ENCODE measurements at regions not wholly inside any gene's neighbourhood (a gene's known extent, or its start where the extent isn't known, plus 50 kb on each side); places are given as distances from the start of the nearest gene placed in this dataset.
"Not testable (repeated sequence)": the region's sequence is repeated elsewhere in the genome, so short reads cannot be mapped to it uniquely, and the experiment has no call there.

DNA sequence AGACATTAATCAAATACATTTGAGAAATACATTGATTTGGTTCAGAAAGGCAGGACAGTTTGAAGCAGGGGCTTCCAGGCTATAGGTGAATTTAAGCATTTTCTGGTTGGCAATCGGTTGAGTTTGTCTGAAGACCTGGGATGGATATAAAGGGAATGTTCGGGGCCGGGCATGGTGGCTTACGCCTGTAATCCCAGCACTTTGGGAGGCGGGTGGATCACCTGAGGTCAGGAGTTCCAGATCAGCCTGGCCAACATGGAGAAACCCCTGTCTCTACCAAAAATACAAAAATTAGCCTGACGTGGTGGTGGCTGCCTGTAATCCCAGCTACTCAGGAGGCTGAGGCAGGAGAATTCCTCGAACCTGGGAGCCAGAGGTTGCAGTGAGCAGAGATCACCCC is 166.5 kb upstream of the ATP10A start:
- DNase-seq (ENCODE audit: low spot score) = not testable (repeated sequence)

DNA sequence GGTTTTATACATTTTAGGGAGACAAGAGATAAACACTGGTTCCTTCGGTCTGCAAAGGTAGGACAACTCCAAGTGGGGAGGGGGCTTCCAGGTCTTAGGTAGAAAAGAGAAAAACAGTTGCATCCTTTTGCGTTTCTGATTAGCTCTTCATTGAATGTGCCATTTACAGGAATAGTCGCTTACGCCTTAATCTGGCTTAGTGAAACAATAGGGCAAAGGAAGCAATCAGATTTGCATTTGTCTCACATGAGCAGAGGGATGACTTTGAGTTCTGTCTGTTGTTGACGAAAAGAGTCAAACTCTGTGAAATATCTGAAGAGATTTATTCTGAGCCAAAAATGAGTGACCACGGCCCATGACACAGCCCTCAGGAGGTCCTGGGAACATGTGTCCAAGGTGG is 166.0 kb upstream of the ATP10A start:
- no peak for DNase-seq (ENCODE audit: low spot score)

DNA sequence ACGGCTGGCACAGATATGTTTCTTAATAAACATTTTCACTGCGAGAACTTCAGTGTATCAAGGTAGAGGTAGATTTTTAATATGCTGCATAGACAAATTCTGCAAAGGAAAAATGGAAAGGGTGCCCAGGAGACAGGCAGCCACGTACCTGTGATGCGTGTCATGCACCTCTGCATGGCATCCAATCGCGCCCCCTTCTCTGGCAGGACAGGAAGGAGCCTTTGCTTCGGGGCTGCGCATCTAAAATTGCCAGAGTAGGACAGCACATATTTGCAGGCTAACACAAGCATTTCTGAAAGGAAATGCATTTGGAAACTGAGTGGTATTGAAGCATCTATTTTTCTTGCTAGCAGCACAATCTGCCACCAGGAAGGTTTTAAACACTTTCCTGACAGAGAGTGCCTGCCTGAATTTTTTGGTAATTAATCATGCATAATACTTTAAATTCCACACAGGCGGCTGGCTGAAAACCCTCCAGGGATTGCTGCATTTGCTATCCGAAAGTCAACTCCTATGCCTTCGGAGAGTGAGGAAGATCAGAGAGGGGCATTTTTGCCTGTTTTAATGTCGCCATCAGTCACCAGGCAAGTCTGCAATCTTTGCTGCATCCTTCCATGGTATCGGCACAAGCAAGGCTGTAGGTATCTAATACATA is 165.1 kb upstream of the ATP10A start:
- DNase-seq (ENCODE audit: low spot score) = peak; percentile 32

DNA sequence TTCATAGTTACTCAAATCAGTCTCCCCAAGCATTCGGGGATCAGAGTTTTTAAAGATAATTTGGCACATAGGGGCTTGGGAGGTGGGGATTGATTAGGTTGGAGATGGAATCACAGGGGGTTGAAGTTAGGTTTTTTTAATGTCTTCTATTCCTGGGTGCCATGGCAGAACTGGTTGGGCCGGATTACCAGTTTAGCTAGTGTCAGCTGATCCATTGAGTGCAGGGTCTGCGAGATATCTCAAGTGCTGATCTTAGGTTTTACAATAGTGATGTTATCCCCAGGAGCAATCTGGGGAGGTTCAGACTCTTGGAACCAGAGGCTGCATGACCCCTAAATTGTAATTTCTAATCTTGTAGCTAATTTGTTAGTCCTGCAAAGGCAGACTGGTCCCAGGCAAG is 163.5 kb upstream of the ATP10A start:
- not testable (repeated sequence) for DNase-seq (ENCODE audit: low spot score)

DNA sequence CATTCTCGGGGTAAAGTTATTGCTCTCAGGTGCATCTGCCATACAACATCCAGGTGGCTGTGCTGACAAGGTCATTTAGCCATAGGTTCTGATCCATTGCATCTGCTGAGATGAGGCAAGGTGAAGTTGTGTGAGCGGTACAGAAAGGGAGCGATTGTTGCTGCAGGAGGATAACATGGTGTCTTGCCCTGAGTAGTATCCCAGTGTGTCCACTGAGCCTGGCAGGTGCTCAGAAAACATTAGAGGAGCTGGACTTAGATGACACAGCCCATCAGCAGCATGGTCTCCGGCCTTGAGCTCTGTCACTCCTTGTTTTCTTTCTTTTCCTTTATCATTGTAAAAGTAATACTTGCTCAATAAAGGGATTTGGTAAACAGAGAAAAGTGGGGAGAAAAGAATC is 161.1 kb upstream of the ATP10A start:
- no peak for DNase-seq (ENCODE audit: low spot score)

DNA sequence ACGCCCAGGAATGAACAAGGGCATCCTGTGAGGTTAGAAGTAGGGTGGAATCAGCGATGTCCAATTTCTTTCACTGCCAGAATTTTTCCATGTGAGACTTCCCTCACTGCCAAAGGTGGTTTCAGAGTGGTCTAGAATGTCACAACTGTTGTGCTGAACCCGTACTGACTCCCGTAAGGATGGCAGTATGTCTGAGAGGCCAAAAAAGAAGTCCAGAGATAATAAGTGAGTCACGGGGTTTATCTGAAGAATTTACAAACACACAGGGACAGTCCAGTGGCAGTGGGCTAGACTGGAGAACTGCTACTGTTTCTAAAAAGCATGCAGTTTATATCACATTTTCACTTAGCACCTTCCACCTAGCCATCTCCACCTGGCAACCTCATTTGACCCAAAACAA is 160.6 kb upstream of the ATP10A start:
- DNase-seq (ENCODE audit: low spot score) = no peak

DNA sequence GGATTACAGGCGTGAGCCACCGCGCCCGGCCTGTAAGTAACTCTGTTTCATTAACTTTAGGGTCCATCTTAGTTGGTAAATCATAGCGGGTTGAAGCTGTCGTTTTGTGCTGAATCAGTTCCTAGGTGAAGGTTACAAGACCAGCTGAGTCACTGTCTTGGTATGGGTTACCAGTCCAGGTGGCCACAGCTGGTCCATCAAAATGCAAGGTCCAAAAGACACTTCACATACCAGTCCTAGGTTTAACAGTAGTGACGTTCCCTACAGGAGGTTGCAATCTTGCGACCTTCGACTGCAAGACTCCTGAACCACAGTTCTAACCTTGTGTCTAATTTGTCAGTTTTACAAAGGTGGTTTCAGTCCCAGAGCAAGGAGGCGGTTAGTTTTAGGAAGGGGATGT is 160.1 kb upstream of the ATP10A start:
- DNase-seq (ENCODE audit: low spot score) = no peak

DNA sequence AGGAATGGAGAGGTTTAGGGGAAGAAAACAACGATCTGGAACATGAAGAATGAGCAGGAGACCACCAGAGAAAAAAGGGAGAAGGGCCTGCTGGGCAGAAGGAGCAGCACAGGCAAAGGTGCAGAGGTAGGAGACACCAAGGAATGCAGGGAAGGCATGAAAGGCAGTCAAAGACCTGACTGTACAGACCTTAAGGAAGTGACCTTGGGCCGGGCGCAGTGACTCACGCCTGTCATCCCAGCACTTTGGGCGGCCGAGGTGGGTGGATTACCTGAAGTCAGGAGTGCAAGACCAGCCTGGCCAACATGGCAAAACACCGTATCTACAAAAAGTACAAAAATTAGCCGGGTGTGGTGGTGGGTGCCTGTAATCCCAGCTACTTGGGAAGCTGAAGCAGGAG is 157.7 kb upstream of the ATP10A start:
- DNase-seq (ENCODE audit: low spot score) = no peak

DNA sequence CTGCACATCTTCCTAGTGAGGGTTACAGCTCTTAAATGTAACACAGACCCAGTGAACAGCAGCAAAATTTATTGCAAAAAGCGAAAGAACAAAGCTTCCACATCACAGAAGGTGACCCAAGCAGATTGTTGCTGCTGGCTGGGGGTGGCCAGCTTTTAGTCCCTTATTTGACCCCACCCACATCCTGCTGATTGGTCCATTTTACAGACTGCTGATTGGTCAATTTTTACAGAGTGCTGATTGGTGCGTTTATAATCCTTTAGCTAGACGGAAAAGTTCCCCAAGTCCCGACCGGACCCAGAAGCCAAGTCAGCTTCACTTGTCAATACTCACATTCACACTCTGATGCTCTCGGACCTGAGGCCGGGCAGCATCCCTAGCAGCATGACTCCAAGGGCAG is 154.5 kb upstream of the ATP10A start:
- DNase-seq (ENCODE audit: low spot score) = no peak

DNA sequence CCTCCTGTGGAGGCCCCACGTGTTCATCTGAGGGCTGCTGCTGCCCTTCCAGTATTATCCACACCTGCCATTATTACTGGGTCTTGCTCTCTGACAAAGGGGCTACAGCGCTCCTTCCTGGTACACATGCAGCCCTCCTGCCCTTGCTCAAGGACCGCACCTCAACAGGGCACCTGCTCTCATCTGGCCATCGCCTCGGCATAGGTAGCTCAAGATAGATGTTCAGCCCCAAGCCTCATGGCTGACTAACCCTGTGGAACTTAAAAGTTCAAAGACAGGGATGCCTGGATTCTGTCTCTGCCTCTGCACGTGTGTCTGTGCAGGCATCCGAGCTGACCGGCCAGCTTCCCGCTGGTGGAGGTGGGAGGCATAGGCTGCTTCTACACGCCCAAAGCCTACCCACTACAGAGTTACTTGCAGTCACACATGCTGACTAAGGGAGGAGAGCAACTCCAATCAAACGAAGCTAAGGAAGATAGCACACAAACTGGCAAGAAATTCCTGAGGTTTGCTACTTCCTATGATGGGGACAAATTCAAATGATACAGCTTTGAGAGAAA is 152.5 kb upstream of the ATP10A start:
- DNase-seq (ENCODE audit: low spot score) = no peak

DNA sequence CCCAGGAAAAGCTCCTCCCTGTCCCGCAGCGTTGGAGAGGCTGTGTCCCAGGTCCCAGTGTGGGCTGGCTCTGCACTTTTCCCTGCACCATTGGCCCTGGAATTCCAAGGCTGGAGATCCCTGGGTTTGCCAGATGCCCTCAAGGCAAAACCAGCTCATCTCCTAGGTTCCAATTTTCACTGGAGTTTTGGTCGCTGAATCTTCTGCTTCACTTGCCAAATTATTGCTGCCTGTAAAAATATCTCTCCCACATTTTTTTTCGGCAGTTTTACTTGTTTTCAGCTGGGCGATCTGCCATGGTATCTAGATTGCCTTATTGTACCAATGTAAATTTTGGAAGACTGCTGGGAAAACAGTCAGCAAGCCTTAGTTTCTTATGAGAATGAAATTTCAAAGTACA is 150.9 kb upstream of the ATP10A start:
- no peak for DNase-seq (ENCODE audit: low spot score)

DNA sequence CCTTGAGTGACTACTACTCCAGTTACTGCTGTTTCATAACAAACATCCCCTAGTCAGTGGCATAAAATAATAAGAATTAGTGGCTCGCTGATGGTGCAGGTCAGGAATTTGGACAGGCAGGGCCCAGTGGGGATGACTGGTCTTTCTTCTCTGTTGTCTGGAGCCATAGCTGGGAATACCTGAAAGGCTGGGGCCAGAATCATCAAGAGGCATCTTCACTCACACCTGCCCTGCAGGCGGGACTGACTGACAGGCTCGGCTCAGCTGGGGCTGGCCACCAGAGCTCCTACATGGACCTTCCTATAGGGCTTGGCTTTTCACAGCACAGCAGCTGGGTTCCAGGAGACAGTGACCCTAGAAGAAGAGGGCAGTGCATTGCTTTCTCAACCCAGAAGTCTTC is 148.8 kb upstream of the ATP10A start:
- no peak for DNase-seq (ENCODE audit: low spot score)

DNA sequence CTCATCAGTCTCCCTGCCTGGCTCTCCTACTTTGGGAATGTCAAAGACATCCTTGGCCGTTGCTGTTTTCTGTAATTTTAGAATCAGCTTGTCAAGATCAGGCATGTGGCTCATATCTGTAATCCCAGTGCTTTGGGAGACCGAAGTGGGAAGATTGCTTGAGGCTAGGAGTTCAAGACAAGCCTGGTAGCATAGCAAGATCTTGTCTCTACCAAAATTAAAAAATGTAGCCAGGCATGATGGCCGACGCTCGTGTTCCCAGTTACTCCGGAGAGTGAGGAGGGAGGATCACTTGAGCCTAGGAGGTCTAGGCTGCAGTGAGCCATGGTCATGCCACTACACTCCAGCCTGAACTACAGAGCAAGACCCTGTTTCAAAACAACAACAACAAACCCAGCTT is 144.0 kb upstream of the ATP10A start:
- no peak for DNase-seq (ENCODE audit: low spot score)

DNA sequence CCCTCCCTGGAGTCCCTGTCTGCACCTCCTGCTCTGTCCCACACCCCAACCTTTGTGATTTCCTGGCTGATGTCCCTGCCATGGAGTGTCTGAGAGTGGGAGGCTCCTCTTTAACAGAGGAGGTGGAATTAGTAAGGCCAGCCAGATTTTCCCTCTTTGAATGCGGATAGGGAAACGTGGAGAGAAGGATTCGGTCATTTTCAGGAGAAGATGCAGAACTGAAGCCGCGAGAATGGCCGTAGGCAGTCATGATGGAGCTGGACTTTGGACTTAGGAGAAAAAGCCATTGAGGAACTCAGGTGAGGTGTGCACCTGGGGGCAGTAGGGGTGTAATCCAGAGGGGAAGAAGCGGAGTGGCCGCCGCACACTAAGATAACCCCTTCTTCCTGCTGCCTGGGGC is 138.1 kb upstream of the ATP10A start:
- no peak for DNase-seq (ENCODE audit: low spot score)

DNA sequence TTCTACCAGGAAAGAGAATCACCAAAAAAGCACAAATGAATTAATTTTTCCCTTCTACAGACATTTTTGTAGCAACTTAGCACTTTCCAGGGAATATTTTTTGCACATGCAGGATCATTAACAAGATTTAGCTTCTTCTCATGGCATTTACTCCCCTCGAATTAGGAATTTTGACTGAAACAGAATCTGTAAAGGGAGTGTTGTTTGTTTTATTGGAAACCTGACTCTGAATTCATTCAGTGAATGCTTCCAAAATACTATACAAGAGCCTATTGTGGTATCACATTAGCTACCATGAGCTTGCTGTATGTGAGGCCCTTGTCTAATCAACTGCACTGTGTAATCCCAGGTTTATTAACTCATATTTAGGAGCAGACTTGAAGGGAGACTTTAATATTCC is 130.4 kb upstream of the ATP10A start:
- no peak for DNase-seq (ENCODE audit: low spot score)

DNA sequence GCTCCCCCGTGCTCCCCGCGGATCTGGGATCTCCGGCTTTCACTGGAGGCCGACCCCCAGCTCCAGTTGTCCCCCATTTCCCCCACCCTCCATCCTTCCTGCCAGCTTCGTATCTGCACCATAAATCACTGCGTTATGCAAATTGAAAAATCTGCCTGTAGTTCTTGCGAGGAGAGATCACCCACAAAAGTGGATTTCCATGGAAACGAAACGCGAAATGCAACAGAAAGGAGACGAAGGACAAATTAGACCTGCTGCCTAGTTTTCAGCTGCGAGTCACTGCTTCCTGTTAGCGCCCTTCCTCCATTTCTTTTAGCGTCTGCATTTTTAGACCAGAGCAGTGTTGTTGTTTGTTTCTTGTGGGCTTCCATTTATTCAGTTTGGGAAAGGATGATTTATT is 127.1 kb upstream of the ATP10A start:
- DNase-seq (ENCODE audit: low spot score) = no peak

DNA sequence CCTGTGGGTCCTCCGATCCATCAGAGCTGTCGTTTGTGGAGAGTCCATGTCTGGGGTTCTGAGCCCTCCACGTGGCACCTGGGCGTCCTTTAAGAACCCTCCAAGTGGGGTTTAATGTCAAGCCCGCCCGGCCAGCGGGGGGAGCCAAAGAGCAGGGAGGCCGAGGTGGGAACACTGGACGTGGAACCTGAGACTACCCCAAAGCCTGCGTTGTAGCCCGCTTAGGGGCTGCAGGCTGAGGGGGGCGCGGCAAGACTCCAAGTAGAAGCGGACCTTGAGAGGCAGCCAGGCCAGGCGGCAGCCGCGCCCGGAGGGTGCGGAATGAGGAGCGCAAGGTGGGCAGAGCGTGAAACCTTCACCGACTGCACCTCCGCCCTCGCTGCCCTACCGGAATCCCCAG is 126.2 kb upstream of the ATP10A start:
- DNase-seq (ENCODE audit: low spot score) = no peak

DNA sequence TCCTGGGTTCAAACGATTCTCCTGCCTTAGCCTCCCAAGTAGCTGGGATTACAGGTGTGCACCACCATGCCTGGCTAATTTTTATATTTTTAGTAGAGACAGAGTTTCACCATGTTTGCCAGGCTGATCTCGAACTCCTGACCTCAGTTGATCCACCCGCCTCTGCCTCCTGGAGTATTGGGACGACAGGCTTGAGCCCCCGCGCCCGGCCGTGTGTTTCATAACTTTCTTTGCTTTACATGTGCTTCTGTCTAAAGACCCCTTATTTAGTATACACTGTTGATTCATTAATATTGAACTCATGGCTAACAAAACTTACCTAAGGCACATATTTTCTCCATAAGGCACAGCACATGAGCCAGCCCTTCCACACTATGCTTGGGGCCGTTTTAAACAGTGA is 125.6 kb upstream of the ATP10A start:
- not testable (repeated sequence) for DNase-seq (ENCODE audit: low spot score)

DNA sequence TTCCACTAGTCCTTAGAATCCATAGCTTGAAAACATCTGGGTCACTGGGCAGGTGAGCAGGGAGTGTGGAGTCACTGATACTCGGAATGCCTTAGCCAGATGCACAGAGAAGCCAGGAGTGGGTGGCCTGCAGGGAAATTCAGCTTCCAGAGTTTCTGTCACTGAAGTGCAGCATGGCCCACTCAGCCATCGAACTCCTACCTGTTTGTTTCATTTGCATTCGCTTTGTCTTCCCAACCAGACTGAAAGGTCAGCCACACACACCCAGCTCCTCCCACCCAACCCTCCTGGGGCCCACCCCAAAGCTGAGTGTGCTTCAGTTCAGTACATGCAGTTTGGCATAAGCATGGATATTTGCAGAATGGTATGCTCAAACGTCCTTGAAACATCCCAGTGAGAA is 124.5 kb upstream of the ATP10A start:
- DNase-seq (ENCODE audit: low spot score) = no peak

DNA sequence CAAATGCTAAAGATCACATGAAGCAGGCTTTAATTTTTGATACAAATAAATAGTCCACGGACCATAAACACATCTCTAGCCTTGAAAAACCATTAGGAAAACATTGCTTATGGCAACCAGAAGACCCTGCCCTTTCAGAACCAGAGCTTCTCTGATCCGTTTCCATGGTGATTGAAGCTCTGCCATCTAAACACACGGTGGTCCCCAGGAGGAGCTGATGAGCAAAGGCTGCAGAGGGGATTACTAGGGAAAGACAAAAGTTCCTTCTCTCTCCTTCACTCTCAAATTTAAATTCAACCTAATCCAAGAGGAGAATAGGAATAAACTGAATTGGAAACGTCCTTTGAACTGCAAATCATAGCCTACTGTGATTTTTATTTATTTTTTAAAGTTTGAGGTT is 122.0 kb upstream of the ATP10A start:
- DNase-seq (ENCODE audit: low spot score) = no peak

DNA sequence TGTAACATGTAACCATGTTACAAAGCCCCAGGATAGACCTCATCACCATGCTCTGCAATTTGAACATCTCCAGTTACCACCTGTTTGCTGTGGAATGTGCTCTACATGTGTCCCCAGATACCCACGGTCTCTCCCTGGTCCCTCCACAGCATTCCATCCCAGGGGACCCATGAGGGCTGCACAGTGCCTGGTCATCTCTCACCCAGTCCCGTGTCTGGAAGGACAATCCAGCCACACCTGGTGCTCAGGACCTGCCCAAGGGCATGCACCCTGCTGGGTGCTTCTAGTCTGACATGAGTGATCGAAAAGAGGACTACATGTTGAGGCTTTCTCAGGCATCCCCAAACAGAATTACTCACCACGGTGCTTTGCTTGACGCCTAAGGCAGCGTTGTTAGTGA is 119.6 kb upstream of the ATP10A start:
- DNase-seq (ENCODE audit: low spot score) = no peak

DNA sequence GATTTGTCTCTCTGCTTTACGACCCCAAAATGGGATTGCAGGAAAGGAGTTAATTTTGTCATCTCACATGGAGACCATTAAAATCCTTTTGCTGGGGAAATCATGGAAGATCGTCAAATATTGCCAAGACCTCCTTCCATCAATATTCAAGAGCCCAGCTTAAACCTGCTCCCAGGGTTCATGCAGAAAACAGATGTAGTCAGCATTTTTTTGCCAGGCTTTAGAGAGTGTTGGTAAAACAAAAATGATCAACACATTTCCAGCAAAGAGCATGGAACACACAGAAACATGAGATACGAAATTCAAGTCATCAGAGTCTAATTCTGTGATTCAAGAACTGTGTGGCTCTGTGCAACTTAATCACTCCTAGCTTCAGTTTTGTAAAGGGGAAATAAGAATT is 118.0 kb upstream of the ATP10A start:
- DNase-seq (ENCODE audit: low spot score) = no peak

DNA sequence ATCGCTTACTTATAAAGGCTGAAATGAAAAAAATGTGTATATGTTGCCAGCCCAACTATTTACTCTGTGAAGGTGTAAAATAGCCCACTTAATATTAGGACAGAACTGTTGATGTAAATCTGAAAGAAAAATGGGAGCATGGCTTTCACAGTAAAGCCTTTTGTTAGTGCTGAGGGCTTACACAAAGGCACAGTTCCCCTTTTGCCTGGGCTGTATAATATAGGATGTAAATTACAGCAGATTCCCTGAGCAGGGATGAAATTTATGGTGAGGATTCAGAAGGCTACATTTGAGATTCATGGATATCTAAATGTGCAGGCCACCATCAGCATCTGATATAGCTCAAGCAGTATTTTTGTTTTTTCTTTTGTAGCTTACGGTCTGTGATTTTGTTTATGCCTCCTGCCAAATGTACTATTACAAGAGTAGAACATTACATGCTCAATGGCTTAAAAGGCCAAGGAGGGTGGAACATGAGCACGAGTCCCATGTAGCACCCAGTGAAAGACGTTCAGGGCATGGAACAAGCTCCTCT is 109.1 kb upstream of the ATP10A start:
- DNase-seq (ENCODE audit: low spot score) = no peak

DNA sequence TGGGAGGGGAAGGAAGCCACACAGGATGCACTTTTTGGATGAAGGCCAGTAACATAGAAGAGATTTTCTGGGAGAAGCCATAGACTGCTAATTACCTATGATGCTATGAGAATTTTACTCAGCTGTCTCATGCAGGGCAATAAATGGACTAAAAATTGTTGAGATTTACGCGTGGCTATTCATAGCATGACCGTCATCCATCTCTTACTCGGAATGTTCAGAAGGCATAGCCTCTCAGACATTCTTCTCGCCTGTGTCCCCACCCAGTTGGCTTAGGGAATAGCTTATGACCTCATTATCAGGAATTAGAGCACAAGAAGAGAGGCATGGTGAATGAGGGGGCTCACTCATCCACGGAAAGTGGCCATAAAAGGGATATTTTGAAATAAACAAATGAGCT is 107.9 kb upstream of the ATP10A start:
- DNase-seq (ENCODE audit: low spot score) = peak; percentile 45
